HCT116 (cell line): ENCODE measurements at regions not wholly inside any gene's neighbourhood (a gene's known extent, or its start where the extent isn't known, plus 50 kb on each side); places are given as distances from the start of the nearest gene placed in this dataset.

Experiments
- CBX3 ChIP-seq: IDR thresholded peaks from 2 replicates; pipeline ENCODE4 v1.6.1; 2012; ENCODE audit warnings: low read depth
- EZH2 ChIP-seq: fragments of 200-600 bp; sonication (generic); IDR thresholded peaks from 2 replicates; pipeline ENCODE4 v1.6.1; 2017; ENCODE audit warnings: antibody characterized with exemption, mixed run types
- POLR2A ChIP-seq: IDR thresholded peaks from 2 replicates; pipeline ENCODE4 v1.7.0; 2011; ENCODE audit warnings: borderline replicate concordance; ENCODE audit not compliant: insufficient read depth, insufficient read length; ENCODE audit errors: extremely low read depth
- RAD21 ChIP-seq: IDR thresholded peaks from 2 replicates; pipeline ENCODE4 v1.6.1; 2012; ENCODE audit warnings: low read depth, mild to moderate bottlenecking
- REST ChIP-seq: IDR thresholded peaks from 2 replicates; pipeline ENCODE4 v1.6.1; 2012; ENCODE audit warnings: low read depth
- ZFX ChIP-seq: fragments of 450-650 bp; IDR thresholded peaks from 2 replicates; pipeline ENCODE4 v1.6.1; 2017
- TF ChIP-seq, protein P1 (sequence below), 3 experiments: fragments of 200-600 bp in 1 of 3; sonication (generic) in 1 of 3; IDR thresholded peaks in 2 of 3; conservative IDR thresholded peaks in 1 of 3; 2 replicates each; pipeline ENCODE4 v1.5.1; 2012 to 2017; ENCODE audit warnings: low read depth in 2 of 3, low read length in 2 of 3, antibody characterized with exemption in 1 of 3, borderline replicate concordance in 1 of 3, control low read depth in 1 of 3, mild to moderate bottlenecking in 1 of 3, mixed read lengths in 1 of 3, mixed run types in 1 of 3, moderate library complexity in 1 of 3; ENCODE audit not compliant: insufficient read depth in 1 of 3

DNA sequence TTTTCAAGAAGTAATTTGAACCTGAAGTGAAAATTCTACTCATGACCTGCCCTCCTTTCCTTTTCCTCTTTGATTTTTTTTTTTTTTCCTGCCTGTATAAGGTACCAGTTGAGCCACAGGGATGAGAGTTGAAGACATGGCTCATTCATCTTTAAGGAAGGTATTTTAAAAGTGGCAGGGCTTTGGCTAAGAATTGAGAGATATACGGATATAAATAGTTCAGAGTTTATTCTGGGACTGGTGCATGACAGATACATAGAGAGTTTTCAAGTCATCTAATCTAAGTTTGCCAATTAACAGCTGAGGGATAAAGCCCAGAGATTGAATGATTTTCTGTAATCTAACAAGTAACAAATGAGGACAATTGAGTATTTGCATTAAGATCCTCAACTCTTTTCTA is 69.8 kb downstream of the BTBD3 start:
- TF ChIP-seq CBX3 (no peak), POLR2A (no peak), REST (no peak), RAD21 (no peak), ZFX (no peak), EZH2 (no peak)
- TF ChIP-seq, protein P1, sequence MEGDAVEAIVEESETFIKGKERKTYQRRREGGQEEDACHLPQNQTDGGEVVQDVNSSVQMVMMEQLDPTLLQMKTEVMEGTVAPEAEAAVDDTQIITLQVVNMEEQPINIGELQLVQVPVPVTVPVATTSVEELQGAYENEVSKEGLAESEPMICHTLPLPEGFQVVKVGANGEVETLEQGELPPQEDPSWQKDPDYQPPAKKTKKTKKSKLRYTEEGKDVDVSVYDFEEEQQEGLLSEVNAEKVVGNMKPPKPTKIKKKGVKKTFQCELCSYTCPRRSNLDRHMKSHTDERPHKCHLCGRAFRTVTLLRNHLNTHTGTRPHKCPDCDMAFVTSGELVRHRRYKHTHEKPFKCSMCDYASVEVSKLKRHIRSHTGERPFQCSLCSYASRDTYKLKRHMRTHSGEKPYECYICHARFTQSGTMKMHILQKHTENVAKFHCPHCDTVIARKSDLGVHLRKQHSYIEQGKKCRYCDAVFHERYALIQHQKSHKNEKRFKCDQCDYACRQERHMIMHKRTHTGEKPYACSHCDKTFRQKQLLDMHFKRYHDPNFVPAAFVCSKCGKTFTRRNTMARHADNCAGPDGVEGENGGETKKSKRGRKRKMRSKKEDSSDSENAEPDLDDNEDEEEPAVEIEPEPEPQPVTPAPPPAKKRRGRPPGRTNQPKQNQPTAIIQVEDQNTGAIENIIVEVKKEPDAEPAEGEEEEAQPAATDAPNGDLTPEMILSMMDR (IDR thresholded peaks at IDR 0.05 in 2 of 3, conservative IDR thresholded peaks at IDR 0.05 in 1 of 3; ENCODE audit: borderline replicate concordance in 1 of 3, insufficient read depth in 1 of 3, low read depth in 2 of 3, low read length in 2 of 3): no peak
